Ishikawa (cell line): ENCODE measurements at regions not wholly inside any gene's neighbourhood (a gene's known extent, or its start where the extent isn't known, plus 50 kb on each side); places are given as distances from the start of the nearest gene placed in this dataset.

Source experiments
- CEBPB ChIP-seq: IDR thresholded peaks from 2 replicates; pipeline ENCODE4 v1.6.1; 2012
- EP300 ChIP-seq: IDR thresholded peaks from 2 replicates; pipeline ENCODE4 v1.6.1; 2012; ENCODE audit warnings: borderline replicate concordance
- FOXM1 ChIP-seq: IDR thresholded peaks from 2 replicates; pipeline ENCODE4 v1.6.1; 2012; ENCODE audit warnings: low read depth, borderline replicate concordance
- RAD21 ChIP-seq: IDR thresholded peaks from 2 replicates; pipeline ENCODE4 v1.6.1; 2012; ENCODE audit warnings: low read depth
- TCF12 ChIP-seq: IDR thresholded peaks from 2 replicates; pipeline ENCODE4 v1.6.1; 2012; ENCODE audit warnings: low read depth
- TF ChIP-seq, protein P1 (sequence below): IDR thresholded peaks from 2 replicates; pipeline ENCODE4 v1.6.1; 2012
- TF ChIP-seq, protein P2 (sequence below): IDR thresholded peaks from 2 replicates; pipeline ENCODE4 v1.6.1; 2012; ENCODE audit warnings: low read depth, mild to moderate bottlenecking

DNA sequence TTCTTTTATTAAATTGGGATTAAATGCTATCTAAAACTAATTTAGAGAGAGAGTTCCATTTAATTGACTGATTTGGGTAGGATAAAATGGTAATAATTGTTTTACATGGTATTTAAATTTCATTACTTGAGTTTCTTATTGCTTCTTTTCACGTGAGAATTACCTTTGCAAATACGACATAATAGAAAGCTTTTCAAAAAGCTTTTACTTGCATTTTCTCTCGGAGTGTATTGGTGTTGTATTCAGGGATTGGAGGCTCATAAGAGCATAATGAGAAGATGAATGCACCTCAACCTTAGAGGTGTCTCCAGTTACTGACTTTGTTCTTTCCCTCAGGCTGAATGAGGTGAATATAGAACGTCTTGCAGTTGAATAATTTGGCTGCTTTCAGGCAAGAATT, 67.4 kb upstream of the CPHXL start:
- TF ChIP-seq EP300 = no peak
- TF ChIP-seq, protein P1, sequence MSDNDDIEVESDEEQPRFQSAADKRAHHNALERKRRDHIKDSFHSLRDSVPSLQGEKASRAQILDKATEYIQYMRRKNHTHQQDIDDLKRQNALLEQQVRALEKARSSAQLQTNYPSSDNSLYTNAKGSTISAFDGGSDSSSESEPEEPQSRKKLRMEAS = no peak
- no peak for TF ChIP-seq RAD21
- no peak for TF ChIP-seq TCF12
- no peak for TF ChIP-seq CEBPB
- no peak for TF ChIP-seq FOXM1
- TF ChIP-seq, protein P2, sequence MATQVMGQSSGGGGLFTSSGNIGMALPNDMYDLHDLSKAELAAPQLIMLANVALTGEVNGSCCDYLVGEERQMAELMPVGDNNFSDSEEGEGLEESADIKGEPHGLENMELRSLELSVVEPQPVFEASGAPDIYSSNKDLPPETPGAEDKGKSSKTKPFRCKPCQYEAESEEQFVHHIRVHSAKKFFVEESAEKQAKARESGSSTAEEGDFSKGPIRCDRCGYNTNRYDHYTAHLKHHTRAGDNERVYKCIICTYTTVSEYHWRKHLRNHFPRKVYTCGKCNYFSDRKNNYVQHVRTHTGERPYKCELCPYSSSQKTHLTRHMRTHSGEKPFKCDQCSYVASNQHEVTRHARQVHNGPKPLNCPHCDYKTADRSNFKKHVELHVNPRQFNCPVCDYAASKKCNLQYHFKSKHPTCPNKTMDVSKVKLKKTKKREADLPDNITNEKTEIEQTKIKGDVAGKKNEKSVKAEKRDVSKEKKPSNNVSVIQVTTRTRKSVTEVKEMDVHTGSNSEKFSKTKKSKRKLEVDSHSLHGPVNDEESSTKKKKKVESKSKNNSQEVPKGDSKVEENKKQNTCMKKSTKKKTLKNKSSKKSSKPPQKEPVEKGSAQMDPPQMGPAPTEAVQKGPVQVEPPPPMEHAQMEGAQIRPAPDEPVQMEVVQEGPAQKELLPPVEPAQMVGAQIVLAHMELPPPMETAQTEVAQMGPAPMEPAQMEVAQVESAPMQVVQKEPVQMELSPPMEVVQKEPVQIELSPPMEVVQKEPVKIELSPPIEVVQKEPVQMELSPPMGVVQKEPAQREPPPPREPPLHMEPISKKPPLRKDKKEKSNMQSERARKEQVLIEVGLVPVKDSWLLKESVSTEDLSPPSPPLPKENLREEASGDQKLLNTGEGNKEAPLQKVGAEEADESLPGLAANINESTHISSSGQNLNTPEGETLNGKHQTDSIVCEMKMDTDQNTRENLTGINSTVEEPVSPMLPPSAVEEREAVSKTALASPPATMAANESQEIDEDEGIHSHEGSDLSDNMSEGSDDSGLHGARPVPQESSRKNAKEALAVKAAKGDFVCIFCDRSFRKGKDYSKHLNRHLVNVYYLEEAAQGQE = no peak
